ENCODE measurements at regions not wholly inside any gene's neighbourhood (a gene's known extent, or its start where the extent isn't known, plus 50 kb on each side); places are given as distances from the start of the nearest gene placed in this dataset.

GRCh38 chr2:83596592-83597282 is 862.3 kb downstream of the SUCLG1 start:
- TF ChIP-seq CTCF (IDR thresholded peaks at IDR 0.05 in 2 of 3, conservative IDR thresholded peaks at IDR 0.05 in 1 of 3; ENCODE audit: insufficient read depth in 2 of 3, low read depth in 1 of 3, low read length in 3 of 3): no peak
- no peak for TF ChIP-seq ARHGAP35 (IDR thresholded peaks at IDR 0.05; ENCODE audit: partially characterized antibody)
- TF ChIP-seq CSDE1 (IDR thresholded peaks at IDR 0.05): no peak
- no peak for TF ChIP-seq CHD2 (IDR thresholded peaks at IDR 0.05; ENCODE audit: low read depth, low read length)
- no peak for TF ChIP-seq MXI1 (IDR thresholded peaks at IDR 0.05; ENCODE audit: low read depth, low read length)
- no peak for TF ChIP-seq REST (IDR thresholded peaks at IDR 0.05; ENCODE audit: borderline replicate concordance)
- no peak for TF ChIP-seq REST (CRISPR knock-in tag; IDR thresholded peaks at IDR 0.05; ENCODE audit: low read depth)
- no peak for TF ChIP-seq ZNF384 (IDR thresholded peaks at IDR 0.05; ENCODE audit: low read depth, low read length)
- TF ChIP-seq TAF1 (IDR thresholded peaks at IDR 0.05; ENCODE audit: control insufficient read depth, extremely low read depth, insufficient read depth, low read length, severe bottlenecking): no peak
- TF ChIP-seq USF2 (CRISPR knock-in tag; IDR thresholded peaks at IDR 0.05): no peak
